ENCODE measurements at regions not wholly inside any gene's neighbourhood (a gene's known extent, or its start where the extent isn't known, plus 50 kb on each side); places are given as distances from the start of the nearest gene placed in this dataset.

DNA sequence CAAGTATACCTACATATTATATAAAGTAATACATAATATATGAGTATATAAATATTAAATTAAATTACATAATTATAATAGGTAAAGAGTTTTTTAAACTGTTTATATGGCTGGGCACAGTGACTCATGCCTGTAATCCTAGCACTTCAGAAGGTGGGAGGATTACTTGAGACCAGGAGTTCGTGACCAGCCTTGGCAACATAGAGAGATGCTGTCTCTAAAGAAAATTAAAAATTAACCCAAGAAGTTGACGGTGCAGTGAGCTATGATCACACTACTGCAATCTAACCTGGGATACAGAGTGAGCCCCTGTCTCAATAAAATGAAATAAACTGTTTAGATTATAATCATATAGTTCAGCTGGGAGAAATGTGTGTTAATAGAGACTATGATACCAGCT lies 363.0 kb downstream of the DDX10 start:
- TF ChIP-seq, protein P1, sequence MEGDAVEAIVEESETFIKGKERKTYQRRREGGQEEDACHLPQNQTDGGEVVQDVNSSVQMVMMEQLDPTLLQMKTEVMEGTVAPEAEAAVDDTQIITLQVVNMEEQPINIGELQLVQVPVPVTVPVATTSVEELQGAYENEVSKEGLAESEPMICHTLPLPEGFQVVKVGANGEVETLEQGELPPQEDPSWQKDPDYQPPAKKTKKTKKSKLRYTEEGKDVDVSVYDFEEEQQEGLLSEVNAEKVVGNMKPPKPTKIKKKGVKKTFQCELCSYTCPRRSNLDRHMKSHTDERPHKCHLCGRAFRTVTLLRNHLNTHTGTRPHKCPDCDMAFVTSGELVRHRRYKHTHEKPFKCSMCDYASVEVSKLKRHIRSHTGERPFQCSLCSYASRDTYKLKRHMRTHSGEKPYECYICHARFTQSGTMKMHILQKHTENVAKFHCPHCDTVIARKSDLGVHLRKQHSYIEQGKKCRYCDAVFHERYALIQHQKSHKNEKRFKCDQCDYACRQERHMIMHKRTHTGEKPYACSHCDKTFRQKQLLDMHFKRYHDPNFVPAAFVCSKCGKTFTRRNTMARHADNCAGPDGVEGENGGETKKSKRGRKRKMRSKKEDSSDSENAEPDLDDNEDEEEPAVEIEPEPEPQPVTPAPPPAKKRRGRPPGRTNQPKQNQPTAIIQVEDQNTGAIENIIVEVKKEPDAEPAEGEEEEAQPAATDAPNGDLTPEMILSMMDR (IDR thresholded peaks at IDR 0.05) = no peak
- no peak for TF ChIP-seq POLR2A (IDR thresholded peaks at IDR 0.05)

Data from esophagus squamous epithelium (tissue), 4 donors.